GM21515 (cell line): ENCODE measurements at regions not wholly inside any gene's neighbourhood (a gene's known extent, or its start where the extent isn't known, plus 50 kb on each side); places are given as distances from the start of the nearest gene placed in this dataset.
"Not testable (repeated sequence)": the region's sequence is repeated elsewhere in the genome, so short reads cannot be mapped to it uniquely, and the experiment has no call there.

Experiments used
- ATAC-seq: cut with Tn5 transposase; IDR thresholded peaks from one replicate; pipeline ENCODE4 v1.9.1; 2021; ENCODE audit not compliant: unreplicated experiment

- no peak for ATAC-seq
These were observed 55.3 kb upstream of the SLCO6A1 start for GRCh38 chr5:102554082-102554481.

- ATAC-seq, result no peak
These were observed 55.9 kb upstream of the SLCO6A1 start for GRCh38 chr5:102554728-102555127.

GRCh38 chr5:102561894-102562760 lies 63.3 kb upstream of the SLCO6A1 start:
- ATAC-seq, result peak; percentile 78

GRCh38 chr5:102570747-102571146 lies 71.9 kb upstream of the SLCO6A1 start:
- ATAC-seq, result no peak

GRCh38 chr5:102578362-102578761 lies 79.6 kb upstream of the SLCO6A1 start:
- ATAC-seq, result no peak

- no peak for ATAC-seq
These were observed 80.6 kb upstream of the SLCO6A1 start for GRCh38 chr5:102579379-102579778.

- ATAC-seq, result no peak
These were observed 82.2 kb upstream of the SLCO6A1 start for GRCh38 chr5:102581011-102581410.

- no peak for ATAC-seq
These were observed 83.9 kb upstream of the SLCO6A1 start for GRCh38 chr5:102582696-102583095.

- ATAC-seq, result no peak
These were observed 84.7 kb upstream of the SLCO6A1 start for GRCh38 chr5:102583276-102584124.

GRCh38 chr5:102589661-102590060 lies 90.9 kb upstream of the SLCO6A1 start:
- no peak for ATAC-seq

- ATAC-seq, result no peak
These were observed 91.7 kb upstream of the SLCO6A1 start for GRCh38 chr5:102590467-102590866.

- peak; percentile 78 for ATAC-seq
These were observed 92.8 kb upstream of the SLCO6A1 start for GRCh38 chr5:102591650-102592049.

GRCh38 chr5:102592586-102592985 lies 93.8 kb upstream of the SLCO6A1 start:
- ATAC-seq, result not testable (repeated sequence)

GRCh38 chr5:102594192-102594591 lies 95.4 kb upstream of the SLCO6A1 start:
- ATAC-seq, result no peak

- no peak for ATAC-seq
These were observed 96.5 kb upstream of the SLCO6A1 start for GRCh38 chr5:102595332-102595731.

GRCh38 chr5:102596113-102596512 lies 97.3 kb upstream of the SLCO6A1 start:
- peak; percentile 67 for ATAC-seq

GRCh38 chr5:102596951-102597350 lies 98.2 kb upstream of the SLCO6A1 start:
- ATAC-seq, result no peak

GRCh38 chr5:102599289-102599688 lies 100.5 kb upstream of the SLCO6A1 start:
- ATAC-seq, result no peak

- no peak for ATAC-seq
These were observed 102.2 kb upstream of the SLCO6A1 start for GRCh38 chr5:102600964-102601363.

- no peak for ATAC-seq
These were observed 104.9 kb upstream of the SLCO6A1 start for GRCh38 chr5:102603670-102604069.

- no peak for ATAC-seq
These were observed 109.6 kb upstream of the SLCO6A1 start for GRCh38 chr5:102608414-102608813.

GRCh38 chr5:102611312-102611711 lies 112.5 kb upstream of the SLCO6A1 start:
- ATAC-seq, result no peak
